WTC11 (cell line): ENCODE measurements at regions not wholly inside any gene's neighbourhood (a gene's known extent, or its start where the extent isn't known, plus 50 kb on each side); places are given as distances from the start of the nearest gene placed in this dataset.

Source experiments
- ATAC-seq: fragments of 200-7000 bp; cut with Tn5 transposase; 2 replicates; pipeline ENCODE4 v1.10.0; 2021; ENCODE audit warnings: mild to moderate bottlenecking, moderate library complexity
- CTCF ChIA-PET: fragments of 300-600 bp; sonication (Branson Sonifier 250); formaldehyde crosslinking; loops from one replicate; lab custom pipeline; 2021; ENCODE audit warnings: antibody characterized with exemption; lab: Charles Lee
- POLR2A ChIA-PET: fragments of 350-600 bp; sonication (Branson Sonifier 250); formaldehyde crosslinking; loops from one replicate; lab custom pipeline; 2021; ENCODE audit warnings: antibody characterized with exemption; lab: Charles Lee
- DNase-seq: peaks from one replicate; pipeline ENCODE4 v3.0.0; 2021; ENCODE audit warnings: low spot score
- H3K27ac Mint-ChIP-seq: 2 replicates; pipeline ENCODE4 v1.8.0; 2021; ENCODE audit warnings: mixed read lengths
- H3K27me3 Mint-ChIP-seq: 2 replicates; pipeline ENCODE4 v1.8.0; 2021; ENCODE audit warnings: low read depth, mild to moderate bottlenecking, moderate library complexity, mixed read lengths
- H3K36me3 Mint-ChIP-seq: 2 replicates; pipeline ENCODE4 v1.8.0; 2021; ENCODE audit warnings: mixed read lengths
- H3K4me1 Mint-ChIP-seq: 2 replicates; pipeline ENCODE4 v1.8.0; 2022; ENCODE audit warnings: mixed read lengths
- H3K4me3 Mint-ChIP-seq: 2 replicates; pipeline ENCODE4 v1.8.0; 2021; ENCODE audit warnings: mild to moderate bottlenecking, moderate library complexity, mixed read lengths
- H3K9me3 Mint-ChIP-seq: 2 replicates; pipeline ENCODE4 v1.8.0; 2021; ENCODE audit warnings: mixed read lengths
- ARID4B ChIP-seq: sonication (generic); formaldehyde crosslinking; IDR thresholded peaks from 2 replicates; pipeline ENCODE4 v1.8.0; 2023; ENCODE audit warnings: missing genetic modification reagents, mild to moderate bottlenecking, borderline replicate concordance
- CREM ChIP-seq: sonication (generic); formaldehyde crosslinking; IDR thresholded peaks from 2 replicates; pipeline ENCODE4 v1.8.1; 2022; ENCODE audit warnings: mild to moderate bottlenecking, missing genetic modification reagents, moderate library complexity
- CTCF ChIP-seq: fragments of 200-600 bp; IDR thresholded peaks from 2 replicates; pipeline ENCODE4 v1.8.0; 2022; ENCODE audit warnings: antibody characterized with exemption
- HMGA2 ChIP-seq: fragments of 250-450 bp; sonication (Bioruptor Pico); IDR thresholded peaks from 2 replicates; pipeline ENCODE4 v1.4.0; 2021; ENCODE audit warnings: mild to moderate bottlenecking, moderate library complexity
- JAZF1 ChIP-seq: fragments of 250-450 bp; sonication (Bioruptor Pico); IDR thresholded peaks from 2 replicates; pipeline ENCODE4 v1.9.0; 2021; ENCODE audit warnings: moderate library complexity, mild to moderate bottlenecking, inconsistent platforms
- MLX ChIP-seq: sonication (generic); formaldehyde crosslinking; IDR thresholded peaks from 2 replicates; pipeline ENCODE4 v1.8.1; 2023; ENCODE audit warnings: mild to moderate bottlenecking, missing genetic modification reagents, moderate library complexity
- NFYB ChIP-seq: sonication (generic); formaldehyde crosslinking; conservative IDR thresholded peaks from 2 replicates; pipeline ENCODE4 v1.8.0; 2022; ENCODE audit warnings: low read depth, missing genetic modification reagents
- RORB ChIP-seq: fragments of 250-450 bp; sonication (Bioruptor Pico); IDR thresholded peaks from 2 replicates; pipeline ENCODE4 v1.9.0; 2021; ENCODE audit warnings: mild to moderate bottlenecking
- TCF7 ChIP-seq: sonication (generic); formaldehyde crosslinking; IDR thresholded peaks from 2 replicates; pipeline ENCODE4 v1.8.0; 2022; ENCODE audit warnings: mild to moderate bottlenecking, low read depth, missing genetic modification reagents, moderate library complexity
- TEAD1 ChIP-seq: sonication (generic); formaldehyde crosslinking; IDR thresholded peaks from 2 replicates; pipeline ENCODE4 v1.8.0; 2022; ENCODE audit warnings: mild to moderate bottlenecking, missing genetic modification reagents
- ZBTB21 ChIP-seq: sonication (generic); formaldehyde crosslinking; IDR thresholded peaks from 2 replicates; pipeline ENCODE4 v1.8.1; 2023; ENCODE audit warnings: mild to moderate bottlenecking, missing genetic modification reagents, borderline replicate concordance
- ZNF138 ChIP-seq: sonication (generic); formaldehyde crosslinking; conservative IDR thresholded peaks from 2 replicates; pipeline ENCODE4 v1.8.1; 2022; ENCODE audit warnings: mild to moderate bottlenecking, moderate library complexity, missing genetic modification reagents
- ZNF671 ChIP-seq: fragments of 250-450 bp; sonication (Bioruptor Pico); IDR thresholded peaks from 2 replicates; pipeline ENCODE4 v1.8.0; 2021; ENCODE audit warnings: mild to moderate bottlenecking
- TF ChIP-seq, protein P1 (sequence below): sonication (generic); formaldehyde crosslinking; conservative IDR thresholded peaks from 2 replicates; pipeline ENCODE4 v1.8.1; 2023; ENCODE audit warnings: mild to moderate bottlenecking, low read depth, missing genetic modification reagents, moderate library complexity
- TF ChIP-seq, protein P2 (sequence below): sonication (generic); formaldehyde crosslinking; IDR thresholded peaks from 2 replicates; pipeline ENCODE4 v1.8.1; 2022; ENCODE audit warnings: low read depth, missing genetic modification reagents, borderline replicate concordance
- TF ChIP-seq, protein P3 (sequence below): sonication (generic); formaldehyde crosslinking; IDR thresholded peaks from 2 replicates; pipeline ENCODE4 v1.8.0; 2022; ENCODE audit warnings: mild to moderate bottlenecking, missing genetic modification reagents
- TF ChIP-seq, protein P4 (sequence below): sonication (generic); formaldehyde crosslinking; IDR thresholded peaks from 2 replicates; pipeline ENCODE4 v1.8.1; 2023; ENCODE audit warnings: mild to moderate bottlenecking, missing genetic modification reagents
- TF ChIP-seq, protein P5 (sequence below): sonication (generic); formaldehyde crosslinking; IDR thresholded peaks from 2 replicates; pipeline ENCODE4 v1.8.0; 2022; ENCODE audit warnings: mild to moderate bottlenecking, missing genetic modification reagents

- Mint-ChIP-seq H3K27ac (no peak overlapping the region), H3K36me3 (no peaks in the 10 kb centered on the region), H3K9me3 (peaks cover 10% of the 10 kb centered on the region), H3K27me3 (no peaks in the 10 kb centered on the region), H3K4me3 (no peak overlapping the region), H3K4me1 (no peaks in the 10 kb centered on the region)
- no peak for ATAC-seq
- TF ChIP-seq CTCF (no peak), ZBTB21 (CRISPR knock-in tag) (no peak), ZNF138 (CRISPR knock-in tag) (no peak), JAZF1 (CRISPR knock-in tag) (no peak), HMGA2 (CRISPR knock-in tag) (no peak), MLX (CRISPR knock-in tag) (no peak), TCF7 (CRISPR knock-in tag) (no peak), CREM (no peak), ZNF671 (CRISPR knock-in tag) (no peak)
- TF ChIP-seq, protein P1, sequence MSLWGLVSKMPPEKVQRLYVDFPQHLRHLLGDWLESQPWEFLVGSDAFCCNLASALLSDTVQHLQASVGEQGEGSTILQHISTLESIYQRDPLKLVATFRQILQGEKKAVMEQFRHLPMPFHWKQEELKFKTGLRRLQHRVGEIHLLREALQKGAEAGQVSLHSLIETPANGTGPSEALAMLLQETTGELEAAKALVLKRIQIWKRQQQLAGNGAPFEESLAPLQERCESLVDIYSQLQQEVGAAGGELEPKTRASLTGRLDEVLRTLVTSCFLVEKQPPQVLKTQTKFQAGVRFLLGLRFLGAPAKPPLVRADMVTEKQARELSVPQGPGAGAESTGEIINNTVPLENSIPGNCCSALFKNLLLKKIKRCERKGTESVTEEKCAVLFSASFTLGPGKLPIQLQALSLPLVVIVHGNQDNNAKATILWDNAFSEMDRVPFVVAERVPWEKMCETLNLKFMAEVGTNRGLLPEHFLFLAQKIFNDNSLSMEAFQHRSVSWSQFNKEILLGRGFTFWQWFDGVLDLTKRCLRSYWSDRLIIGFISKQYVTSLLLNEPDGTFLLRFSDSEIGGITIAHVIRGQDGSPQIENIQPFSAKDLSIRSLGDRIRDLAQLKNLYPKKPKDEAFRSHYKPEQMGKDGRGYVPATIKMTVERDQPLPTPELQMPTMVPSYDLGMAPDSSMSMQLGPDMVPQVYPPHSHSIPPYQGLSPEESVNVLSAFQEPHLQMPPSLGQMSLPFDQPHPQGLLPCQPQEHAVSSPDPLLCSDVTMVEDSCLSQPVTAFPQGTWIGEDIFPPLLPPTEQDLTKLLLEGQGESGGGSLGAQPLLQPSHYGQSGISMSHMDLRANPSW (CRISPR knock-in tag): no peak
- ChIA-PET CTCF (interaction anchor here (1.7 kb wide), 1 partner anchor 166 kb away, joined by 6 read pairs; no protein-coding TSS in a partner anchor), POLR2A (no interaction called here)
- no peak for DNase-seq
Observed at GRCh38 chr13:50745542-50746115, 97.9 kb downstream of the DLEU7 start.

DNA sequence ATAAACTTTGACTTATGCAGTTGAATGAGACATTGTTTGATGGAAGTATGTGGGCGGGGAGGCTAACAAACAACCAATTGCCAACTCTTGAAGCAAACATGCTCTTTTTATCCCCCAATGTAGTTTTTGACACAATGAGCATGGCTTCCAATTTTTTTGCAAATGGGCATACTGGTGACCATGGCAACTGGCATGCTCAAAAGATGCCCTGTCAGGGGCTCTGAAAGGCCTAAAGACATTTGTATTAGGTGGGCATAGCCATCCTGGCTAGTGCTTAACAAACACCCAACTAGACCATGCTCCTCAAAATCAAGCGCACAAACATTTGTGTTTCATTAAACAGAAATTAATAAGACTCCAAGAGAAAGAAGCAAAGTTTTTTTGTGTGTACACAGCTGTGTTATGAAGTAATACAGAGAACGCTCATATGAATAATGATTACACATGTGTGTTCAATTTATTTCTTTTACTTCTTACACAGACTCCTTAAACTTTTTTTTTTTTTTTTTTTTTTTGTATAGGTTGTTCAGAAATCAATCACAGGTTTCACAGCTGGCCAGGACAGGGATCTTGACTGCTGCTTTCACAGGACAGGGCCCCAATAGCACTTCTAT lies 95.6 kb downstream of the DLEU7 start:
- POLR2A ChIA-PET: interaction anchor here (0.6 kb wide), 1 partner anchor 294 kb away, joined by 4 read pairs; no protein-coding TSS in a partner anchor
- ATAC-seq (no peak), DNase-seq (no peak)
- Mint-ChIP-seq H3K27ac (no peak overlapping the region), H3K4me3 (no peak overlapping the region), H3K4me1 (no peaks in the 10 kb centered on the region), H3K9me3 (peaks cover 17% of the 10 kb centered on the region), H3K36me3 (peaks cover 6% of the 10 kb centered on the region), H3K27me3 (no peaks in the 10 kb centered on the region)
- CTCF ChIA-PET: no interaction called here
- TF ChIP-seq, protein P2, sequence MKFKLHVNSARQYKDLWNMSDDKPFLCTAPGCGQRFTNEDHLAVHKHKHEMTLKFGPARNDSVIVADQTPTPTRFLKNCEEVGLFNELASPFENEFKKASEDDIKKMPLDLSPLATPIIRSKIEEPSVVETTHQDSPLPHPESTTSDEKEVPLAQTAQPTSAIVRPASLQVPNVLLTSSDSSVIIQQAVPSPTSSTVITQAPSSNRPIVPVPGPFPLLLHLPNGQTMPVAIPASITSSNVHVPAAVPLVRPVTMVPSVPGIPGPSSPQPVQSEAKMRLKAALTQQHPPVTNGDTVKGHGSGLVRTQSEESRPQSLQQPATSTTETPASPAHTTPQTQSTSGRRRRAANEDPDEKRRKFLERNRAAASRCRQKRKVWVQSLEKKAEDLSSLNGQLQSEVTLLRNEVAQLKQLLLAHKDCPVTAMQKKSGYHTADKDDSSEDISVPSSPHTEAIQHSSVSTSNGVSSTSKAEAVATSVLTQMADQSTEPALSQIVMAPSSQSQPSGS (CRISPR knock-in tag): no peak
- TF ChIP-seq TEAD1 (CRISPR knock-in tag) (no peak), NFYB (no peak), ARID4B (CRISPR knock-in tag) (no peak), RORB (no peak)
- TF ChIP-seq, protein P3, sequence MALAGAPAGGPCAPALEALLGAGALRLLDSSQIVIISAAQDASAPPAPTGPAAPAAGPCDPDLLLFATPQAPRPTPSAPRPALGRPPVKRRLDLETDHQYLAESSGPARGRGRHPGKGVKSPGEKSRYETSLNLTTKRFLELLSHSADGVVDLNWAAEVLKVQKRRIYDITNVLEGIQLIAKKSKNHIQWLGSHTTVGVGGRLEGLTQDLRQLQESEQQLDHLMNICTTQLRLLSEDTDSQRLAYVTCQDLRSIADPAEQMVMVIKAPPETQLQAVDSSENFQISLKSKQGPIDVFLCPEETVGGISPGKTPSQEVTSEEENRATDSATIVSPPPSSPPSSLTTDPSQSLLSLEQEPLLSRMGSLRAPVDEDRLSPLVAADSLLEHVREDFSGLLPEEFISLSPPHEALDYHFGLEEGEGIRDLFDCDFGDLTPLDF (CRISPR knock-in tag): no peak
- TF ChIP-seq, protein P4, sequence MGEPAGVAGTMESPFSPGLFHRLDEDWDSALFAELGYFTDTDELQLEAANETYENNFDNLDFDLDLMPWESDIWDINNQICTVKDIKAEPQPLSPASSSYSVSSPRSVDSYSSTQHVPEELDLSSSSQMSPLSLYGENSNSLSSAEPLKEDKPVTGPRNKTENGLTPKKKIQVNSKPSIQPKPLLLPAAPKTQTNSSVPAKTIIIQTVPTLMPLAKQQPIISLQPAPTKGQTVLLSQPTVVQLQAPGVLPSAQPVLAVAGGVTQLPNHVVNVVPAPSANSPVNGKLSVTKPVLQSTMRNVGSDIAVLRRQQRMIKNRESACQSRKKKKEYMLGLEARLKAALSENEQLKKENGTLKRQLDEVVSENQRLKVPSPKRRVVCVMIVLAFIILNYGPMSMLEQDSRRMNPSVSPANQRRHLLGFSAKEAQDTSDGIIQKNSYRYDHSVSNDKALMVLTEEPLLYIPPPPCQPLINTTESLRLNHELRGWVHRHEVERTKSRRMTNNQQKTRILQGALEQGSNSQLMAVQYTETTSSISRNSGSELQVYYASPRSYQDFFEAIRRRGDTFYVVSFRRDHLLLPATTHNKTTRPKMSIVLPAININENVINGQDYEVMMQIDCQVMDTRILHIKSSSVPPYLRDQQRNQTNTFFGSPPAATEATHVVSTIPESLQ (CRISPR knock-in tag): no peak
- TF ChIP-seq, protein P5, sequence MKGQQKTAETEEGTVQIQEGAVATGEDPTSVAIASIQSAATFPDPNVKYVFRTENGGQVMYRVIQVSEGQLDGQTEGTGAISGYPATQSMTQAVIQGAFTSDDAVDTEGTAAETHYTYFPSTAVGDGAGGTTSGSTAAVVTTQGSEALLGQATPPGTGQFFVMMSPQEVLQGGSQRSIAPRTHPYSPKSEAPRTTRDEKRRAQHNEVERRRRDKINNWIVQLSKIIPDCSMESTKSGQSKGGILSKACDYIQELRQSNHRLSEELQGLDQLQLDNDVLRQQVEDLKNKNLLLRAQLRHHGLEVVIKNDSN (CRISPR knock-in tag): no peak
